PC-3 (cell line): ENCODE measurements at regions not wholly inside any gene's neighbourhood (a gene's known extent, or its start where the extent isn't known, plus 50 kb on each side); places are given as distances from the start of the nearest gene placed in this dataset.

Experiments
- ATAC-seq: fragments of 200-7000 bp; cut with Tn5 transposase; 2 replicates; pipeline ENCODE4 v1.9.1; 2020; ENCODE audit warnings: mild to moderate bottlenecking, moderate library complexity
- BruUV-seq: library from RNA; stranded (reverse); fragments of 400-500 nt; replicated peaks from 2 replicates; lab custom pipeline; 2021; lab: Mats Ljungman, UMichigan
- CTCF ChIA-PET: fragments of 300-600 bp; sonication (Branson Sonifier 250); formaldehyde crosslinking; loops from one replicate; lab custom pipeline; 2022; ENCODE audit warnings: antibody characterized with exemption; lab: Charles Lee
- POLR2A ChIA-PET: fragments of 300-600 bp; sonication (Branson Sonifier 250); formaldehyde crosslinking; loops from one replicate; lab custom pipeline; 2022; ENCODE audit warnings: antibody characterized with exemption; ENCODE audit not compliant: unreplicated experiment; lab: Charles Lee
- DNase-seq: peaks from one replicate; pipeline ENCODE4 v3.0.0-alpha.2; 2015
- H2AFZ ChIP-seq: fragments of 300-600 bp; sonication (generic); 2 replicates; pipeline ENCODE4 v1.6.0; 2016; ENCODE audit warnings: antibody characterized with exemption, low read length
- H3F3A ChIP-seq: fragments of 300-600 bp; sonication (generic); one replicate; pipeline ENCODE4 v1.6.0; 2017; ENCODE audit warnings: antibody characterized with exemption, low read length, control low read depth, mild to moderate bottlenecking; ENCODE audit not compliant: unreplicated experiment
- H3K27ac ChIP-seq: fragments of 300-600 bp; sonication (generic); 2 replicates; pipeline ENCODE4 v1.5.1; 2016; ENCODE audit warnings: mild to moderate bottlenecking, low read length
- H3K27me3 ChIP-seq: fragments of 300-600 bp; sonication (generic); 2 replicates; pipeline ENCODE4 v1.6.1; 2016; ENCODE audit warnings: low read length, mixed read lengths
- H3K36me3 ChIP-seq: fragments of 300-600 bp; sonication (generic); 2 replicates; pipeline ENCODE4 v1.6.1; 2016; ENCODE audit warnings: low read depth, mixed run types, low read length, mixed read lengths
- H3K4me1 ChIP-seq: fragments of 300-600 bp; sonication (generic); 2 replicates; pipeline ENCODE4 v1.5.1; 2016; ENCODE audit warnings: low read length; ENCODE audit not compliant: insufficient read depth
- H3K4me2 ChIP-seq: fragments of 300-600 bp; sonication (generic); 2 replicates; pipeline ENCODE4 v1.6.0; 2016; ENCODE audit warnings: low read length
- H3K4me3 ChIP-seq: fragments of 300-600 bp; sonication (generic); 2 replicates; pipeline ENCODE4 v1.5.1; 2016; ENCODE audit warnings: mild to moderate bottlenecking, low read length, mixed read lengths
- H3K79me2 ChIP-seq: fragments of 300-600 bp; sonication (generic); 2 replicates; pipeline ENCODE4 v1.6.1; 2017; ENCODE audit warnings: low read length, mixed read lengths
- H3K9ac ChIP-seq: fragments of 300-600 bp; sonication (generic); 2 replicates; pipeline ENCODE4 v1.6.0; 2016; ENCODE audit warnings: mild to moderate bottlenecking, low read length
- H3K9me2 ChIP-seq: fragments of 300-600 bp; sonication (generic); replicated peaks from 2 replicates; pipeline ENCODE4 v1.6.1; 2016; ENCODE audit warnings: mixed run types, low read length, mixed read lengths
- H3K9me3 ChIP-seq: fragments of 300-600 bp; sonication (generic); 2 replicates; pipeline ENCODE4 v1.6.1; 2016; ENCODE audit warnings: low read length, mixed read lengths
- H4K20me1 ChIP-seq: fragments of 300-600 bp; sonication (generic); 2 replicates; pipeline ENCODE4 v1.6.1; 2016; ENCODE audit warnings: low read length, mixed read lengths
- EZH2 ChIP-seq: fragments of 300-600 bp; sonication (generic); IDR thresholded peaks from one replicate; pipeline ENCODE4 v1.6.1; 2017; ENCODE audit warnings: antibody characterized with exemption, mild to moderate bottlenecking, low read length; ENCODE audit not compliant: unreplicated experiment
- EZH2phosphoT487 ChIP-seq: fragments of 300-600 bp; sonication (generic); IDR thresholded peaks from 2 replicates; pipeline ENCODE4 v1.6.1; 2018; ENCODE audit warnings: mild to moderate bottlenecking, antibody characterized with exemption, low read length, borderline replicate concordance
- intact Hi-C: fragments of 100-400 bp; cut with micrococcal nuclease; formaldehyde crosslinking; loops from 2 replicates; pipeline ENCODE4 v1.9.0; 2023
- TF ChIP-seq, protein P1 (sequence below): fragments of 300-600 bp; sonication (generic); conservative IDR thresholded peaks from 2 replicates; pipeline ENCODE4 v1.5.1; 2017; ENCODE audit warnings: antibody characterized with exemption, low read depth, mild to moderate bottlenecking, low read length

DNA sequence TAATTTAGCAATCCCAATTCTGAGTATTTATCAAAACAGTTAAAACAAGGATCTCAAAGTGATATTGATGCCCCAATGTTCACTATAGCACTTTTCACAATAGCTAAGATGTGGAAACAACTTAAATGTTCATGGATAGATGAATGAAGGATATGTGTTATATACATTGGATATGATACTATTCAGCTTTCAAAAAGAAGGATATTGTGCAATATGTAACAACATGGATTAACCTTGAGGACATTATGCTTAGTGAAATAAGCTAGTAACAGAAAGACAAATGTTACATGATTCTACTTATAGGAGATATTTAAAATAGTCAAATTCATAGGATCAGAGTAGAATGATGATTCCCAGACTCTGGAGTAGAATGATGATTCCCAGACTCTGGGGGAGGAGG lies 78.0 kb downstream of the INSIG2 start:
- H3K36me3 ChIP-seq, result no peaks in the 10 kb centered on the region
- H3K4me2 ChIP-seq, result no peak overlapping the region
- no peaks in the 10 kb centered on the region for H3K27me3 ChIP-seq
- no peak overlapping the region for H2AFZ ChIP-seq
- ChIA-PET POLR2A (no interaction called here), CTCF (no interaction called here)
- DNase-seq, result no peak
- H3K79me2 ChIP-seq, result no peaks in the 10 kb centered on the region
- intact Hi-C loops, result no loop called here
- no peak overlapping the region for H3K4me3 ChIP-seq
- H3K9me3 ChIP-seq, result no peaks in the 10 kb centered on the region
- H3K9ac ChIP-seq, result no peak overlapping the region
- no peaks in the 10 kb centered on the region for H3F3A ChIP-seq
- TF ChIP-seq EZH2, result no peak
- TF ChIP-seq, protein P1, sequence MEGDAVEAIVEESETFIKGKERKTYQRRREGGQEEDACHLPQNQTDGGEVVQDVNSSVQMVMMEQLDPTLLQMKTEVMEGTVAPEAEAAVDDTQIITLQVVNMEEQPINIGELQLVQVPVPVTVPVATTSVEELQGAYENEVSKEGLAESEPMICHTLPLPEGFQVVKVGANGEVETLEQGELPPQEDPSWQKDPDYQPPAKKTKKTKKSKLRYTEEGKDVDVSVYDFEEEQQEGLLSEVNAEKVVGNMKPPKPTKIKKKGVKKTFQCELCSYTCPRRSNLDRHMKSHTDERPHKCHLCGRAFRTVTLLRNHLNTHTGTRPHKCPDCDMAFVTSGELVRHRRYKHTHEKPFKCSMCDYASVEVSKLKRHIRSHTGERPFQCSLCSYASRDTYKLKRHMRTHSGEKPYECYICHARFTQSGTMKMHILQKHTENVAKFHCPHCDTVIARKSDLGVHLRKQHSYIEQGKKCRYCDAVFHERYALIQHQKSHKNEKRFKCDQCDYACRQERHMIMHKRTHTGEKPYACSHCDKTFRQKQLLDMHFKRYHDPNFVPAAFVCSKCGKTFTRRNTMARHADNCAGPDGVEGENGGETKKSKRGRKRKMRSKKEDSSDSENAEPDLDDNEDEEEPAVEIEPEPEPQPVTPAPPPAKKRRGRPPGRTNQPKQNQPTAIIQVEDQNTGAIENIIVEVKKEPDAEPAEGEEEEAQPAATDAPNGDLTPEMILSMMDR, result no peak
- TF ChIP-seq EZH2phosphoT487, result no peak
- H4K20me1 ChIP-seq, result no peaks in the 10 kb centered on the region
- H3K4me1 ChIP-seq, result peaks cover 12% of the 10 kb centered on the region
- H3K27ac ChIP-seq, result no peak overlapping the region
- H3K9me2 ChIP-seq, result no peaks in the 10 kb centered on the region
- ATAC-seq, result no peak
- BruUV-seq, result no TSS peak

DNA sequence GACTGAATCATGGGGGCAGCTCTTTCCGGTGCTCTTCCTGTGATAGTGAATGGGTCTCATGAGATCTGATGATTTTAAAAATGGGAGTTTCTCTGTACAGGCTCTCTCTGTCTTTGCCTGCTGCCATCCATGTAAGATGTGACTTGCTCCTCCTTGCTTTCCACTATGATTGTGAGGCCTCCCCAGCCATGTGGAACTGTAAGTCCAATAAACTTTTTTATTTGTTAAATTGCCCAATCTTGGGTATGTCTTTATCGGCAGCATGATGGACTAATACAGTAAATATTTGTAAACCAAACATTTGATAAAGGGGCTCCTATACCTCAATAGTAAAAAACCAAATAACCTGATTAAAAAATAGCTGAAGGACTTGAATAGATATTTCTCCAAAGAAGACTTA lies 77.3 kb downstream of the INSIG2 start:
- ChIA-PET POLR2A (no interaction called here), CTCF (no interaction called here)
- Histone ChIP-seq H3K4me2 (no peak overlapping the region), H3K36me3 (no peaks in the 10 kb centered on the region), H3K79me2 (no peaks in the 10 kb centered on the region), H4K20me1 (no peaks in the 10 kb centered on the region), H3K4me3 (no peak overlapping the region), H3K27ac (no peak overlapping the region), H3K4me1 (peaks cover 12% of the 10 kb centered on the region), H3K9me3 (no peaks in the 10 kb centered on the region), H3K27me3 (no peaks in the 10 kb centered on the region), H3K9ac (no peak overlapping the region), H3K9me2 (no peaks in the 10 kb centered on the region), H3F3A (no peaks in the 10 kb centered on the region), H2AFZ (no peak overlapping the region)
- BruUV-seq, result no TSS peak
- intact Hi-C loops, result no loop called here
- DNase-seq, result no peak
- no peak for ATAC-seq
- TF ChIP-seq EZH2 (no peak), EZH2phosphoT487 (no peak)
